ENCODE measurements at regions not wholly inside any gene's neighbourhood (a gene's known extent, or its start where the extent isn't known, plus 50 kb on each side); places are given as distances from the start of the nearest gene placed in this dataset.

GRCh38 chr18:70683263-70683662, 394.4 kb downstream of the SOCS6 start:
- Histone ChIP-seq H3K9me3 (no peaks in the 10 kb centered on the region), H3K4me3 (no peak overlapping the region), H3K27me3 (no peaks in the 10 kb centered on the region), H3K4me1 (no peaks in the 10 kb centered on the region), H3K27ac (no peak overlapping the region), H3K36me3 (no peaks in the 10 kb centered on the region)
- no peak for ATAC-seq
- no peak for TF ChIP-seq CTCF (IDR thresholded peaks at IDR 0.05)
- TF ChIP-seq POLR2A (IDR thresholded peaks at IDR 0.05) = no peak
- no peak for DNase-seq
- intact Hi-C loops (cut with DNase I) = no loop called here
- 45% methylated on average over 5 of the region's 5 CpGs for WGBS (ENCODE audit: insufficient coverage, low coverage, low lambda C conversion rate, missing lambda C conversion rate)

- H3K4me3 ChIP-seq = no peak overlapping the region
- no peak for DNase-seq
- no peak for TF ChIP-seq CTCF (IDR thresholded peaks at IDR 0.05)
- TF ChIP-seq POLR2A (IDR thresholded peaks at IDR 0.05) = no peak
- H3K4me1 ChIP-seq = no peaks in the 10 kb centered on the region
- H3K36me3 ChIP-seq = no peaks in the 10 kb centered on the region
- WGBS (ENCODE audit: insufficient coverage, low coverage, low lambda C conversion rate, missing lambda C conversion rate) = 54% methylated on average over 3 of the region's 3 CpGs
- no peaks in the 10 kb centered on the region for H3K27me3 ChIP-seq
- no peak overlapping the region for H3K27ac ChIP-seq
- ATAC-seq = no peak
- intact Hi-C loops (cut with DNase I) = no loop called here
- H3K9me3 ChIP-seq = no peaks in the 10 kb centered on the region
These were observed 386.1 kb downstream of the SOCS6 start for GRCh38 chr18:70674896-70675295.

GRCh38 chr18:70673831-70674230, 385.0 kb downstream of the SOCS6 start:
- Histone ChIP-seq H3K4me3 (no peak overlapping the region), H3K27ac (no peak overlapping the region), H3K36me3 (no peaks in the 10 kb centered on the region), H3K4me1 (no peaks in the 10 kb centered on the region), H3K27me3 (no peaks in the 10 kb centered on the region), H3K9me3 (no peaks in the 10 kb centered on the region)
- ATAC-seq (no peak), DNase-seq (no peak)
- WGBS (ENCODE audit: insufficient coverage, low coverage, low lambda C conversion rate, missing lambda C conversion rate) = 36% methylated on average over 6 of the region's 6 CpGs
- intact Hi-C loops (cut with DNase I) = no loop called here
- TF ChIP-seq CTCF (IDR thresholded peaks at IDR 0.05) (no peak), POLR2A (IDR thresholded peaks at IDR 0.05) (no peak)

- Histone ChIP-seq H3K4me1 (no peaks in the 10 kb centered on the region), H3K9me3 (no peaks in the 10 kb centered on the region), H3K27ac (no peak overlapping the region), H3K27me3 (no peaks in the 10 kb centered on the region), H3K36me3 (no peaks in the 10 kb centered on the region), H3K4me3 (no peak overlapping the region)
- intact Hi-C loops (cut with DNase I) = no loop called here
- 50% methylated on average over 5 of the region's 5 CpGs for WGBS (ENCODE audit: insufficient coverage, low coverage, low lambda C conversion rate, missing lambda C conversion rate)
- ATAC-seq (no peak), DNase-seq (no peak)
- no peak for TF ChIP-seq POLR2A (IDR thresholded peaks at IDR 0.05)
These were observed 383.7 kb downstream of the SOCS6 start for GRCh38 chr18:70672581-70672980.

GRCh38 chr18:70671889-70672565, 383.2 kb downstream of the SOCS6 start:
- intact Hi-C loops (cut with DNase I) = no loop called here
- no peaks in the 10 kb centered on the region for H3K4me1 ChIP-seq
- ATAC-seq (no peak), DNase-seq (no peak)
- H3K4me3 ChIP-seq = no peak overlapping the region
- no peak overlapping the region for H3K27ac ChIP-seq
- TF ChIP-seq POLR2A (IDR thresholded peaks at IDR 0.05) (no peak), CTCF (IDR thresholded peaks at IDR 0.05) (no peak)
- 62% methylated on average over 9 of the region's 9 CpGs for WGBS (ENCODE audit: insufficient coverage, low coverage, low lambda C conversion rate, missing lambda C conversion rate)
- no peaks in the 10 kb centered on the region for H3K27me3 ChIP-seq
- H3K36me3 ChIP-seq = no peaks in the 10 kb centered on the region
- H3K9me3 ChIP-seq = no peaks in the 10 kb centered on the region

All from right lobe of liver (tissue), 6 donors.